Stimulated activated effector memory CD8-positive, alpha-beta T cell treated with anti-CD3 and anti-CD28 coated beads, Interleukin-12 subunit alpha, Interleukin-12 subunit beta, amount 100 ng/mL, for 72 hours (primary cell): ENCODE measurements at regions not wholly inside any gene's neighbourhood (a gene's known extent, or its start where the extent isn't known, plus 50 kb on each side); places are given as distances from the start of the nearest gene placed in this dataset.

ENCODE experiments used
- ATAC-seq: fragments of 150-1000 bp; cut with Tn5 transposase; 2 replicates; pipeline ENCODE4 v1.10.0; 2021
- DNase-seq, 2 donors: peaks; one replicate each; pipeline ENCODE4 v3.0.0; 2021 to 2022; ENCODE audit warnings: low spot score in 2 of 2
- H3K27ac Mint-ChIP-seq: one replicate; pipeline ENCODE4 v1.8.0; 2022; ENCODE audit warnings: mild to moderate bottlenecking, mixed read lengths
- H3K36me3 Mint-ChIP-seq: one replicate; pipeline ENCODE4 v1.8.0; 2022; ENCODE audit warnings: mild to moderate bottlenecking, mixed read lengths
- H3K4me1 Mint-ChIP-seq: one replicate; pipeline ENCODE4 v1.8.0; 2022; ENCODE audit warnings: mixed read lengths
- H3K4me3 Mint-ChIP-seq: one replicate; pipeline ENCODE4 v1.8.0; 2022; ENCODE audit warnings: mild to moderate bottlenecking, mixed read lengths
- H3K9me3 Mint-ChIP-seq: one replicate; pipeline ENCODE4 v1.8.0; 2022; ENCODE audit warnings: mixed read lengths

DNA sequence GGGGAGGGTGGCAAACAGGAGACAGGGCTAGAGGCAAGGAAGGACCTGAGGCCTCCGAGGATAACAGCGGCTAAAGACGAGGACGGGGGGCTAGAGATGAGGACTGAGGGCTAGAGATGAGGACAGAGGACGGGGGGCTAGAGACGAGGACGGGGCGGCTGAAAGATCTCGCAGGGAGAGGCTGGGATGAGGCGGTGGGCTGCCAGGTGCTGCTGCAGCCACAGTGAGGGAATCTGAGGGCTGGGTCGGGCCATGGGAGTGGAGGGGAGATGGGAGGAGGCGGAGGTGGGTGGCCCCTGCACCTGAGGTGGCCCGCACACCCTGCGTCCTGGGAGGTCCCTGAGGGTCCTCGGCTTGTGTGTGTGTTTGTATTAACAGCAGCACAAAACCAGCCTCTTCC lies 350.2 kb upstream of the SALL3 start:
- no peak for ATAC-seq
- peaks cover 12% of the 10 kb centered on the region for H3K4me1 Mint-ChIP-seq
- H3K36me3 Mint-ChIP-seq: no peaks in the 10 kb centered on the region

DNA sequence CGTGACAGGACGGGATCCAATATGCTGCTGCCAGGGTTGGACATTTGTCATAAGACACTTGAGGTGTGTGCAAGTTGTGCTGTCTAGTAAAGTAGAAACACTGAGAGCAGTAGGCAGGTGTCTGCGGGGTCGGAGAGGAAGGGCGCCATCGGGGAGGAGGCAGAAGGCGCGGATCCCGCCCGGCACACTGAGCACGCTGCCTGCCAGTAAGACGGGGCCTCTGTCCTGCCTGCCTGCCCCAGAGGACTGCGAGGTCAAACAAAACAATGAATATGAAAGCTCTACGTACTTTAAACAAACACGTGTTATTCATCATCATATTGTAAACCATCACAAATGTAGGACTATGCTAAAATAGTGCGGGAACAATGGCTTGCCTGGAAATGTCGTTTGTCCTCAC lies 349.3 kb upstream of the SALL3 start:
- H3K9me3 Mint-ChIP-seq: peaks cover 3% of the 10 kb centered on the region
- no peak overlapping the region for H3K4me3 Mint-ChIP-seq
- ATAC-seq (no peak), DNase-seq (no peak)
- H3K36me3 Mint-ChIP-seq: no peaks in the 10 kb centered on the region
- no peak overlapping the region for H3K27ac Mint-ChIP-seq
- peaks cover 16% of the 10 kb centered on the region for H3K4me1 Mint-ChIP-seq

More for the DNA sequence above, 350.2 kb upstream of the SALL3 start:
- no peak for DNase-seq
- Mint-ChIP-seq H3K27ac (no peak overlapping the region), H3K9me3 (peaks cover 3% of the 10 kb centered on the region), H3K4me3 (no peak overlapping the region)

DNA sequence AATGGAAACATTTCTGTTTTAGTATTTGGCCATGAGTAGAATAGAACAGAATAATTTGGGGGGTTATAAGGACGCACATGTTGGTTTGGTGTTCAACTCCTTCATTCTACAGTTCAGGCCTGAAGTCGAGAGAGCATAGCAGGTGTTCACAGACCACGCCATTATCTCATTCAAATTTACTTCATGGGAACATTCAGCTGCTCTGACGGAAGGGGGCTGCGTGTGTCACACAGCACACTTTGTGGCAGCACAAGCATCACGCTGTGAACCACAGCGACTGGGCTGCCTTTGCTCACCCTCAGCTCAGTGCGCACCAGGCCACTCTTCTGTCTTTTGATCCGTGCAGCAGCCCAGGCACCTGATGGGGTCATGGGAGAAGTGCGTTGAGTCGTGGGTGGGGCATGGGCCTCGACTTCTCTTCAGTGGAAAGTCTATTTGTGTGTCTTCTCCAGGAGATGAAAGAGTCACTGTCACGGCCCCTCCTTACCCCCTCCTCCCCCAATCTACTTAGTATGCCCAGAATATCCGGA lies 348.6 kb upstream of the SALL3 start:
- no peak for DNase-seq
- Mint-ChIP-seq H3K9me3 (peaks cover 6% of the 10 kb centered on the region), H3K36me3 (no peaks in the 10 kb centered on the region), H3K4me1 (peaks cover 23% of the 10 kb centered on the region), H3K4me3 (no peak overlapping the region), H3K27ac (no peak overlapping the region)
- ATAC-seq: no peak

DNA sequence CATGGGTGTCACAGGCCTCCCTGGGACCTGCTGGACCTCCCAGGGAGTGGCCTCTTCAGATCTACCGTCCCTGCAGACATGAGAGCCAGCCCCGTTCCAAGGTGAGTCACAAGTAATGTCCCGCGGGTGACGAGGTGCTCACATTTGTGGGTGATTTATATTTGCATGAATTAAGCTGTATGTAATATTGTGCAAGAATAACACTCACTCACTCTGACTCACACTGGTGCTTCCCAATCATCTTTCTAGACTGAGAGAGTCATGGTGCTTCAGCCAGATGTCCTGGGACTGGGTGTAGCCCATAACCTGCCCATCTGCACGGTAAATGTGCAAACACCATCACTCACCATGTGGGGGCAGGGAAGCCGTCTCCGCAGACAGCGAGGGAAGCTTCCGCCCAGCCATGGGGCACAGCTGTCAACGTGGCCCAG lies 347.5 kb upstream of the SALL3 start:
- Mint-ChIP-seq H3K36me3 (no peaks in the 10 kb centered on the region), H3K4me1 (peaks cover 32% of the 10 kb centered on the region), H3K27ac (no peak overlapping the region), H3K9me3 (peaks cover 14% of the 10 kb centered on the region), H3K4me3 (no peak overlapping the region)
- ATAC-seq (peak; percentile 70), DNase-seq (no peak)

DNA sequence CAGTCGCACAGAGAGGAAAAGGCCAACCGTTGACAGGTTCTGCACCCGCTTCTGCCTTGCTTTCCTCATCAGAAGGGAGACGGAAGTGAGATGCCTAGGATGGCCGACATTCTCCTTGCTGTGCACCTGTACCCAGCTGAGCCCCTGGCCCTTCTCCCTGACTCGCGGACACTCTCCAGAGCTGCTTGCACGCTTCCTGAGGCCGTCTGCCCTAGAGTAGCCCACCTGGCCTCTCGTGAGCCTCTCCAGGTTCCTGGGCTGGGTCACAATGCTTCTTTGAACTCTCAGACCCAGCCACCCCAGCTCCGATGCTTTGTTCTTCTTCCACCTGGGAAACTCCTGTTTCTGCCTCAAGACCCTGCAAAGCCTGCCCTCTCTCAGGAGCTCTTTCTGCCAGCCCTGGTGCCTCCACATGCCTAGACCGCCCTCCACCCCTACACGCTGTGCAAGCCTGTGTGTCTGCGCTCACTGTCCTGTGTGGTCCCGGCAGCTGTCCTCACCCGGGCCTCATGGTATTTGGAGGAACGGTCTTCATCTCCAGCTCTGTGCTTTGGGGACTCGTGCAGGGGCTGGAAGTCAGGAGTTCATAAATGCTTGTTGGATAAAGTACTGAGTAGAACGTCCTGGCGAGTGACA lies 345.4 kb upstream of the SALL3 start:
- H3K27ac Mint-ChIP-seq: peak overlapping the region; percentile 26
- H3K9me3 Mint-ChIP-seq: peaks cover 14% of the 10 kb centered on the region
- H3K4me3 Mint-ChIP-seq: peak overlapping the region; percentile 10

DNA sequence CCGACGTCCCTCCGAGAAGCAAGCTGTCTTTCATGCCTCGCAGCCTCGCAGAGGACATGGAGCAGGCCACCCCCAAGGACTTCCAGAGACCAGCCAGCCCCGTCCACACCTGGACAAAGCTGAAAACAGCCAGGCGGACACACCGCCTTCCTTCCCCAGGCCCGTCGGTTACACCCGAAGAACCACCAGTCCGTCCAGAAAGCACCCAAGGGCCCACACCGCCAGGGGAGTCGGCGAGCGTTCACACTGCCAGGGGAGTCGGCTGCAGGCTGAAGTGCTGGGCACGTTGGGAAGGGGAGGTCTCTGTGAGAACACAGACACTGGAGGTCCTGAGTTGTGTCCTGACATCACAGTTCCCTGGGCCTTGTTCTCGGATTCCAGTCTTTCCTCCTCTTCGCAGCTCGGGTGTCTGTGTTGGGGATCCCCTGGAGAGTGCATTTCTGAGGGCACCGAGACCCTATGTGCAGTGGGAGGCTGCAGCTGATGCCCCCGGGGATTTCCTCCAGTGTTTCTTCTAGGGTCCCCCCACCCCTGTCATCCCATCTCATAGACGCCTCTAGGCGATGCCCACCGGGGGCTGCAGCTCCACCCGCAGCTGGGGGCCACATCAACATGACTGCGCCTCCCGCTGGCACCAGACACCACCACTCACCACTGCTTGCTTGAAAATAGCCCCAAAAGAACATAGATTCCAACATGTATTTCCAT lies 344.4 kb upstream of the SALL3 start:
- H3K4me3 Mint-ChIP-seq: no peak overlapping the region
- no peak for ATAC-seq
- DNase-seq: no peak
- peaks cover 11% of the 10 kb centered on the region for H3K9me3 Mint-ChIP-seq
- H3K36me3 Mint-ChIP-seq: no peaks in the 10 kb centered on the region
- no peak overlapping the region for H3K27ac Mint-ChIP-seq
- peaks cover 32% of the 10 kb centered on the region for H3K4me1 Mint-ChIP-seq

More for the DNA sequence above, 345.4 kb upstream of the SALL3 start:
- Mint-ChIP-seq H3K4me1 (peaks cover 32% of the 10 kb centered on the region), H3K36me3 (no peaks in the 10 kb centered on the region)
- DNase-seq (no peak), ATAC-seq (no peak)

DNA sequence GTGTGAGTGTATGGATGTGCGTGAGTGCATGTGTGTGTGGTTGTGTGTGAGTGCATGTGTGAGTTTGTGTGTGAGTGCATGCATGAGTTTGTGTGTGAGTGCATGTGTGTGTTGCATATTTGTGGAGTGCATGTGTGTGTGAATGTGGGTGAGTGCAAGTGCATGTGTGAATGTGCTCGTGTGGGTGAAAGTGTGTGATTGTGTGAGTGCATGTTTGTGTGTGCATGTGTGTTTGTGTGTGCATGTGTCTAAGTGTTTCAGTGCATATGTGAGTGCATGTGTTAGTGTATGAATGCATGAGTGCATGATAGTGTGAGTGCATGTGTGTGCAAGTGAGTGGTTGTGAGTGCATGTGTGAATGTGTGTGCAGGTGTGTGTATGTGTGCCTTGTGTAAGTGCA lies 343.4 kb upstream of the SALL3 start:
- no peak for ATAC-seq
- Mint-ChIP-seq H3K9me3 (peaks cover 11% of the 10 kb centered on the region), H3K4me3 (no peak overlapping the region), H3K36me3 (no peaks in the 10 kb centered on the region), H3K27ac (no peak overlapping the region), H3K4me1 (peaks cover 32% of the 10 kb centered on the region)
- DNase-seq: no peak

DNA sequence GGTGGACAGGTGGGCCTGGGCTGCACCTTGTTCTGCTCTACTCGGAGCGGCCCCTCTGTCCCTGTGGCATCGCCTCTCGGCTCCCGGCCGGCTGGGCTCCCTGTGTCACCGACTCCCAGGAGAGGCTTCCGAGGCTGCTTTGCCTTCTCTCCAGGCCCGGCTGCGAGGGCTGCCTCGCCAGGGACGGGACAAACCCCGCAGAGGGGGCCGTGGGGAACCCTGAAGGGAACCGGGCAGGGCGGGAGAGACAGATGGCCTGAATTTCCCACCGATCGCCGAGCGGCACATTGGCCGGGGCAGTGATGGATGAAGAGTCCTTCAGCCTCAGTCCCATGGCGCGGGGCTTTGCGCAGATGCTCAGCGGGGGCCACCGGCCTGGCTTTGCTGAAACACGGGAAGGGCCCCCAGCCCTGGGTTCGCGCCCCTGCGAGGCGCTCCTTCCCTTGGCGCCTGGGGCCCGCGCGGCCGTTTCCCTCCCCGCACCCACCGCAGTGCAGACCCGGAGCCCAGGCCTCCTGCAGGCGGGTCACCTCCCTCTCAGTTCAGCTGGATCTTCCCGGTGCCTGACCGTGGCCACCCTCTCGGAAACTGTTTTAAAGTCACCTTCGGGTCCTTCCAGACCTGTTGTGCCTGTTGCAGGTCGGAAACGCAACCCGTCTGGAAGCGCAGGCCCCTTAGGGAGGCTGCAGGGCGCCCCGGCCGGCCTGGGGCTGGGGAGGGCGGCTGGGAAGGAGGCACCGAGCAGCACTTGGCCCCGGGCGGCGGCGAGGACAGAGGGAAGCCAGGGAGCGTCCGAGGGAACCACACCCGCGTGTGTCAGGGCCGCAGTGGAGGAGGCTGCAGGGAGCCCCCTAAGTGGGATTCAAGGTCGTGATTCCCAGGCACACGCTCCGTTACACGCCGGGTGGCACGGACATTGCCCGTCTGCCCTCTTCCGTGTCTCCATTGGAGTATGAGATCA lies 341.9 kb upstream of the SALL3 start:
- Mint-ChIP-seq H3K36me3 (no peaks in the 10 kb centered on the region), H3K4me1 (peaks cover 44% of the 10 kb centered on the region), H3K27ac (no peak overlapping the region), H3K9me3 (peaks cover 11% of the 10 kb centered on the region), H3K4me3 (no peak overlapping the region)
- ATAC-seq (no peak), DNase-seq (no peak)

DNA sequence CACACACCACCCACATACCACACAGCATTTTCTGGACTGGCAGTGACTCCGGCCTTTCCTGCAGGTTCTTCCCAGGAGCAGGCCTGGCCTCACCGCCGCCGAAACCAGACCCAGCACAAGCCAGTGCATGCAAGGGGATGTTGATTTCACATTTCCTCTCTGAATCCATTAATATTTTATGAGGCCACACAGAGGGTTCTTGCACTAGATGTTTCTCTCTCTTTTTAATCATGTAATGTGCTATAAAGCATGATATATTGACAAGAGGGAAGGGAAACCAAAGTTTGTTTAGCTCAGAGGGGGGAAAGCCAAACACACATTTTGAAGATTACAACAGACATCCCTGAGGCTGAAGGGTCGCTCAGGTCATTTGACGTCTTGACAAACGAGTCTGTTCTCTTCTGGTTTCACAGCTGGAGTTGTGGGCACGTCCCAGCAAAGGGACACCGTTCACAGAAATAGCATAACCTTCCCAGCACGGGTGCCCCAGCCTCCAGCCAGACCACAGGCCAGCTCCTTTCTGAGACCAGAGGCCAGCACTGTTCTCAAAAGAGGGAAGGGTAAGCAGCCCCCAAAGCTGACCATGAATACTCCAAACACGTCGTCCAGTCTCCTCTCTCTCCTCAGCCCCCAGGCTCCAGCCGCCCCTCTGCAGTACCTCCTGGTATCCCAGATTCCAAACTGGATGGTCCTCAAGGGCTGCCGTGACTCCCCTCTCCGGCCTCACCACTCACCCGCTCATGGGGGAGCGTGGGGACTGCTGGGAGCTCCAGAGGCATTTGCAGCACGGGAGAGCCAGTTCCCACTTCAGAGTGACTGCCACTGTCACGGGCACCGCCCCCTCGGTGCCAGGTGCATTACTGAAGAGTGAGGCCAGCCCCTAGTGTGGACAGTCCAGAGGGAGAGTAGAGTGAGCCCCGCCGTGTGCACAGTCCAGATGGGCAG lies 340.3 kb upstream of the SALL3 start:
- Mint-ChIP-seq H3K9me3 (peaks cover 11% of the 10 kb centered on the region), H3K4me1 (peaks cover 43% of the 10 kb centered on the region), H3K36me3 (no peaks in the 10 kb centered on the region), H3K4me3 (no peak overlapping the region), H3K27ac (peak overlapping the region; percentile 45)
- ATAC-seq (no peak), DNase-seq (no peak)

DNA sequence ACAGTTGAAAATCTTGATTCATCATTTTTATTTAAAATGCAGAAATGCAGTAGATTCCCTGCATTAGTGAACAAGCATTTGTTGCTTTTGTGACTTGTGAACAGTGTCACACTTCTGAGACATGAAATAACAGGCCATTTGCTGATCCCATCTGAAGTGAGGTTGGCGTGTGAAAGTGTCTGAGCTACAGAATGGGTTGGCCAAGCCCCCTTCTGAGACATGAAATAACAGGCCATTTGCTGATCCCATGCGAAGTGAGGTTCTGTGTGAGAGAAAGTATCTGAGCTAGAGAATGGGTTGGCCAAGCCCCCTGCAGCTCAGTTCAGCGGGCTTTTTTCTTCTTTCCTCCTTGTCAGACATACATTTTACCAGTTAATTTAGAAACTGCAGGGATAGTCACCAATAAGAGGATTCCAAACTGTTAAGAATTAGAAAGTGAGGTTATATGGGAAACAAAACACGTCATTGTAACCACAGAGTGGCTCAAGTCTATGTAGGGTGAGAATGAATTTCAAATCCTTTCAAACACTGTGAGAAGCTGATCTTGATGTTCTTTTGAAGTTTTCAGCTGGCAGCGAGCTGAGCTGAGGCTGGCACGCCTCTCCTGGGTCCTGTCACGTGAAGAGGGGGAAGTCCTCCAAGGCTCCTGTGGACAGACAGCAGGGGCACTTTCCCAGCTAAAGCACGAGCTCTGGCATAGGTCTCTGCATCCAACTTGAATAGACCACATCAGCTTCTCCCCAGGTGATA lies 339.2 kb upstream of the SALL3 start:
- DNase-seq (no peak), ATAC-seq (no peak)
- Mint-ChIP-seq H3K27ac (no peak overlapping the region), H3K4me1 (peaks cover 31% of the 10 kb centered on the region), H3K9me3 (peaks cover 11% of the 10 kb centered on the region), H3K36me3 (no peaks in the 10 kb centered on the region), H3K4me3 (no peak overlapping the region)

DNA sequence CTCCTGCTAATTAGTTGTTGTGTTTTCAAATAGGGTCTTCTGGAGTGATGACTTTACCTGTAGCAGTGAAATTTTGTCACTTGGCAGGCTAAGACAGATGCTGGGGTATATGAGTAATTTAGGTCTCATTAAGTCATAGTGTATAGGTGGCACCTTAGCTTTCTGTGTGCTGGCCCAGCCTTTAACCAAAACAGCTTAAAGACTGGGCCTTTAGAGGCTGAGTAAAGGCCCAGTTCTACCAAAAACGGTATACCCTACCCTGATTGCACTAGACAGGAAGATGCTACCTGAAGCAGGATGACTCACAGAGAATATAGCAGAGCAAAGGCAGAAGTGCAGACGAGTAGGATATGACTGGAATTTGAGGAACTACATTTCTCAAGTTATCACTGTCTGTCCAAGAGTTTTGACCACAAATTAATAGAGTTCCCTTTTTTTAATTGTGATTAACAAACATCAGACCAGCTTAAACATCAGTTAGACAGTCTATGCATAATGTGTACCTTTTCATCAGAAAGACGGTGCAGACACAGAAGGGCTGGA lies 337.9 kb upstream of the SALL3 start:
- Mint-ChIP-seq H3K36me3 (no peaks in the 10 kb centered on the region), H3K4me3 (no peak overlapping the region), H3K27ac (no peak overlapping the region), H3K4me1 (peaks cover 26% of the 10 kb centered on the region), H3K9me3 (peaks cover under 1% of the 10 kb centered on the region)
- DNase-seq (no peak), ATAC-seq (peak; percentile 27)

DNA sequence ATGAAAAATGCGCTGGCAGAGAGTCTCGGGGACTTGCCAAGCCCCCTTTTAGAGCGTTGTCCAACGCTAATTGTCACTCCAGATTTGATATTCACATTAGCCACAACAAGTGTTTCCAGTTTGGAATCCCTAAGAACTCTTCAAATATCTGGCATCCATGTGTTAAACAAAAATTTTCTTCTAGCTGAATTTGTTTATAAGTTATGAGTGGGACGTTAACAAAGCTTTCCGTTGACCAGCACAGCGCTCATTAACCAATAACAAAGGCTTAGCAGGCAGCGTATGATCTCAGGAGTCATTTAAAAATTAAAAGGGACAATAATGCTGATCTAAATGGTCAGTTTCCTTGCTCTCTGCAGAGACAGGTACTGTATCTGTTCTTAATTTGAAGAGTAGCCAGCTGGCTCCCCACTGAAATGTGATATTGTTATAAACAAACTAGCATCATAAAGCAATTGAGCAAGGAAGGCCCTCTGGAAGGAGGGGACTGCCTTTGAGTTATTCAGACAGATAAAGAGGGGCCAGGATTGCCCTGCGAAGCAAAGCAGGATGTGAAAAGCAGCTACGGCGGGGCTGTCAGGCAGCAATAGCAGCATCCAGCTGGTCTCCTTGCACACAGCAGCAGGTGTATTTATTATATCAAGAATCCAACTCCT lies 337.2 kb upstream of the SALL3 start:
- Mint-ChIP-seq H3K9me3 (no peaks in the 10 kb centered on the region), H3K4me3 (no peak overlapping the region), H3K36me3 (no peaks in the 10 kb centered on the region), H3K4me1 (peaks cover 31% of the 10 kb centered on the region), H3K27ac (peak overlapping the region; percentile 30)
- ATAC-seq (no peak), DNase-seq (no peak)

DNA sequence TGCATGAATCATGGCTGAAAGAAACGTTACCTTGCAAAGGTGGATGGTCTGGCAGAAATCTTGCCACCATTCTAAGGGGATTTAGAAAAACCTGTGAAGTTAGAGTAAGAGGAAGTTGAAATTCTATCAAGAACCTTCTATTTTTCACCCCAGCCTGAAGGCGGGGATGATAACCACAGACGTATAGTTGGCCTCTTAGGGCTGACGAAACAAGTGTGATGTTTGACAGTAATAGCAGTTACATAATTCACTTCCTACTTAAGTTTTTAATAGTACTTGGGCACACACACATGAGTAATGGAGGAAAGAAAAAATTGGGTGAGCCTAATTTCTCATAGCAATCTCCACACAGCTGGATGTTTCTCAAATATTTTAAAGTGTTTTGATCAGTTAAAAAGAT lies 336.6 kb upstream of the SALL3 start:
- DNase-seq (no peak), ATAC-seq (peak; percentile 48)
- Mint-ChIP-seq H3K4me1 (peaks cover 35% of the 10 kb centered on the region), H3K36me3 (no peaks in the 10 kb centered on the region), H3K27ac (peak overlapping the region; percentile 30), H3K9me3 (no peaks in the 10 kb centered on the region), H3K4me3 (no peak overlapping the region)
